Tibial nerve (tissue), 4 donors: ENCODE measurements at regions not wholly inside any gene's neighbourhood (a gene's known extent, or its start where the extent isn't known, plus 50 kb on each side); places are given as distances from the start of the nearest gene placed in this dataset.

Source experiments
- DNase-seq, 2 donors: peaks; one replicate each; pipeline ENCODE4 v3.0.0-alpha.2; 2019; ENCODE audit warnings: low spot score in 2 of 2
- H3K27ac ChIP-seq, 4 donors: fragments of 200-600 bp; sonication (generic) in 3 of 4; one replicate each; pipeline ENCODE4 v1.5.1; 2017 to 2019; ENCODE audit warnings: mild to moderate bottlenecking in 1 of 4
- H3K27me3 ChIP-seq, 2 donors: fragments of 200-600 bp; sonication (generic) in 1 of 2; one replicate each; pipeline versions ENCODE4 v1.5.1 to v1.6.0; 2017 to 2019
- H3K36me3 ChIP-seq, 3 donors: fragments of 200-600 bp; sonication (generic); one replicate each; pipeline ENCODE4 v1.5.1; 2018 to 2019
- H3K4me1 ChIP-seq, 4 donors: fragments of 200-600 bp; sonication (generic) in 3 of 4; one replicate each; pipeline ENCODE4 v1.5.1; 2017 to 2019
- H3K4me3 ChIP-seq, 4 donors: fragments of 200-600 bp; sonication (generic) in 3 of 4; one replicate each; pipeline ENCODE4 v1.5.1; 2017 to 2019; ENCODE audit warnings: mild to moderate bottlenecking in 1 of 4, moderate library complexity in 1 of 4
- H3K9me3 ChIP-seq, 4 donors: fragments of 200-600 bp; sonication (generic) in 3 of 4; one replicate each; pipeline ENCODE4 v1.5.1; 2017 to 2019
- CTCF ChIP-seq, 5 experiments: fragments of 200-600 bp in 3 of 5; fragments of 450-650 bp in 2 of 5; sonication (generic) in 3 of 5; IDR thresholded peaks; one replicate each; pipeline ENCODE4 v1.5.1; 2016 to 2019; ENCODE audit warnings: antibody characterized with exemption in 5 of 5, mild to moderate bottlenecking in 3 of 5, moderate library complexity in 2 of 5
- EP300 ChIP-seq, 2 donors: sonication (generic); formaldehyde crosslinking; IDR thresholded peaks; one replicate each; pipeline ENCODE4 v1.6.1; 2017; ENCODE audit warnings: antibody characterized with exemption in 2 of 2, mild to moderate bottlenecking in 1 of 2
- POLR2A ChIP-seq, 2 donors: fragments of 450-650 bp; IDR thresholded peaks; one replicate each; pipeline ENCODE4 v1.6.1; 2017; ENCODE audit warnings: antibody characterized with exemption in 2 of 2, mild to moderate bottlenecking in 2 of 2, moderate library complexity in 2 of 2
- WGBS, 2 donors: methylation state at CpG; one replicate each; pipeline ENCODE4 v1.1.5; 2018; 5-methylcytosine and 5-hydroxymethylcytosine counted together

- Histone ChIP-seq H3K27me3 (no peaks in the 10 kb centered on the region), H3K36me3 (no peaks in the 10 kb centered on the region), H3K4me1 (no peaks in the 10 kb centered on the region), H3K4me3 (no peak overlapping the region), H3K27ac (no peak overlapping the region), H3K9me3 (no peaks in the 10 kb centered on the region)
- 37 to 41% methylated on average over 2 of the region's 2 CpGs for WGBS, 2 donors
- TF ChIP-seq CTCF (IDR thresholded peaks at IDR 0.05) (no peak), POLR2A (IDR thresholded peaks at IDR 0.05) (no peak), EP300 (IDR thresholded peaks at IDR 0.05) (no peak)
- no peak for DNase-seq
Observed at GRCh38 chr3:132821314-132821713, 99.1 kb upstream of the NPHP3 start.

- Histone ChIP-seq H3K4me3 (no peak overlapping the region), H3K9me3 (no peaks in the 10 kb centered on the region), H3K27ac (no peak overlapping the region), H3K36me3 (no peaks in the 10 kb centered on the region), H3K27me3 (no peaks in the 10 kb centered on the region), H3K4me1 (no peaks in the 10 kb centered on the region)
- no peak for DNase-seq
- WGBS, 2 donors = 53 to 54% methylated on average over 1 of the region's 1 CpG
- TF ChIP-seq CTCF (IDR thresholded peaks at IDR 0.05) (no peak), EP300 (IDR thresholded peaks at IDR 0.05) (no peak), POLR2A (IDR thresholded peaks at IDR 0.05) (no peak)
Observed at GRCh38 chr3:132818251-132818650, 96.0 kb upstream of the NPHP3 start.

GRCh38 chr3:132817646-132818177 is 95.5 kb upstream of the NPHP3 start:
- 78 to 87% methylated on average over 3 of the region's 3 CpGs for WGBS, 2 donors
- TF ChIP-seq CTCF (IDR thresholded peaks at IDR 0.05) (no peak), POLR2A (IDR thresholded peaks at IDR 0.05) (no peak), EP300 (IDR thresholded peaks at IDR 0.05) (no peak)
- no peaks in the 10 kb centered on the region for H3K36me3 ChIP-seq
- no peaks in the 10 kb centered on the region for H3K27me3 ChIP-seq
- no peak overlapping the region for H3K27ac ChIP-seq
- H3K4me3 ChIP-seq = no peak overlapping the region
- H3K4me1 ChIP-seq = no peaks in the 10 kb centered on the region
- DNase-seq = no peak
- H3K9me3 ChIP-seq = no peaks in the 10 kb centered on the region

- H3K36me3 ChIP-seq = no peaks in the 10 kb centered on the region
- H3K27ac ChIP-seq = no peak overlapping the region
- H3K4me3 ChIP-seq = no peak overlapping the region
- no peaks in the 10 kb centered on the region for H3K27me3 ChIP-seq
- 27 to 38% methylated on average over 1 of the region's 1 CpG for WGBS, 2 donors
- TF ChIP-seq POLR2A (IDR thresholded peaks at IDR 0.05) (no peak), EP300 (IDR thresholded peaks at IDR 0.05) (no peak)
- peaks cover 0 to 19% (median 0%) of the 10 kb centered on the region in 4 donors for H3K4me1 ChIP-seq
- H3K9me3 ChIP-seq = no peaks in the 10 kb centered on the region
- no peak for DNase-seq
Observed at GRCh38 chr3:132805071-132805470, 82.9 kb upstream of the NPHP3 start.

- Histone ChIP-seq H3K27me3 (no peaks in the 10 kb centered on the region), H3K4me1 (peaks cover 0 to 19% (median 0%) of the 10 kb centered on the region in 4 donors), H3K27ac (no peak overlapping the region), H3K4me3 (no peak overlapping the region), H3K9me3 (no peaks in the 10 kb centered on the region), H3K36me3 (no peaks in the 10 kb centered on the region)
- DNase-seq = no peak
- TF ChIP-seq EP300 (IDR thresholded peaks at IDR 0.05) (no peak), POLR2A (IDR thresholded peaks at IDR 0.05) (no peak), CTCF (IDR thresholded peaks at IDR 0.05) (no peak)
Observed at GRCh38 chr3:132804498-132804897, 82.3 kb upstream of the NPHP3 start.

- Histone ChIP-seq H3K4me1 (peaks cover 0 to 19% (median 0%) of the 10 kb centered on the region in 4 donors), H3K9me3 (no peaks in the 10 kb centered on the region), H3K36me3 (no peaks in the 10 kb centered on the region), H3K27ac (no peak overlapping the region), H3K27me3 (no peaks in the 10 kb centered on the region), H3K4me3 (no peak overlapping the region)
- no peak for DNase-seq
- TF ChIP-seq POLR2A (IDR thresholded peaks at IDR 0.05) = no peak
- no peak for TF ChIP-seq CTCF (IDR thresholded peaks at IDR 0.05)
- TF ChIP-seq EP300 (IDR thresholded peaks at IDR 0.05) = no peak
- 72 to 74% methylated on average over 4 of the region's 4 CpGs for WGBS, 2 donors
Observed at GRCh38 chr3:132803889-132804288, 81.7 kb upstream of the NPHP3 start.
